Fibroblast of lung (primary cell): ENCODE measurements at regions not wholly inside any gene's neighbourhood (a gene's known extent, or its start where the extent isn't known, plus 50 kb on each side); places are given as distances from the start of the nearest gene placed in this dataset.

Experiments
- EZH2 ChIP-seq: IDR thresholded peaks from 2 replicates; pipeline ENCODE4 v1.5.1; 2012; ENCODE audit warnings: low read length, control low read depth, mild to moderate bottlenecking; ENCODE audit errors: missing control alignments
- TF ChIP-seq, protein P1 (sequence below), 2 donors: IDR thresholded peaks in 1 of 2; conservative IDR thresholded peaks in 1 of 2; 1 replicate in 1 of 2; 2 replicates in 1 of 2; pipeline ENCODE4 v1.5.1; 2011 to 2012; ENCODE audit warnings: low read length in 2 of 2, control low read depth in 1 of 2, inconsistent platforms in 1 of 2, low read depth in 1 of 2, mild to moderate bottlenecking in 1 of 2

DNA sequence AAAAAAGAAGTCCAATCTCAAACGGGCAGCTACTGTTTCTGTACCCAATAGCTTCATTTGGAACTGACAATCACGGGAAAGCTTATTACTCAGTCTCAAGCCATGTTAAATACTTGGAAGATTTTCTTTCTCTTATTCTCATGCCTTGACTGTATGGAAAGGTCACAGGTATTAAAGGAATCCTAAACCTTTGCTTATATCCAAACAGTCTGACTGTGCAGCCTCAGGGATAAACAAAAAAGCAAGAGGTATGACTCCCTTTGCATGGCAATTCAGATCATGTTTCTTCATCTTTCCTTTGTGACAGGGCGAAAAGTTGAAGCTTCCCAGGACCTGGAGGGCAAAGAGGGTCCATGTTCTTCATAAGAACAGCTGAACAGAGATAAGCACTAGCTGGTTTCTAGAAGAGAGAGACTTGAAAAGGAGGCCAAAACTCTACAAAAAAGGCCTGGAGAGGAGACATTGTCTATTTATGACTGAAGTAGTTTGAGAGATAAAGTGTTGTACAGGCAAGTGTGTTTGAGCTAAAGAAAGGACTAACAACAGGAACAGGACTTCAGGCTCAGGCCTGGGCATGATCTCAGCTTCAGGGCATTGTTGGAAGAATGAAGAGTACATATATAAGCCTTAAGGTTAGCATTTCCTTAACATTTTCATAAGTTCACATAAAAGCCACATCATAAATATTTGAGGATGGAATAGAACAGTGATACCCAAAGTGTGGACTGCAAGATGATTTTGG lies 231.0 kb upstream of the THRB start:
- TF ChIP-seq, protein P1, sequence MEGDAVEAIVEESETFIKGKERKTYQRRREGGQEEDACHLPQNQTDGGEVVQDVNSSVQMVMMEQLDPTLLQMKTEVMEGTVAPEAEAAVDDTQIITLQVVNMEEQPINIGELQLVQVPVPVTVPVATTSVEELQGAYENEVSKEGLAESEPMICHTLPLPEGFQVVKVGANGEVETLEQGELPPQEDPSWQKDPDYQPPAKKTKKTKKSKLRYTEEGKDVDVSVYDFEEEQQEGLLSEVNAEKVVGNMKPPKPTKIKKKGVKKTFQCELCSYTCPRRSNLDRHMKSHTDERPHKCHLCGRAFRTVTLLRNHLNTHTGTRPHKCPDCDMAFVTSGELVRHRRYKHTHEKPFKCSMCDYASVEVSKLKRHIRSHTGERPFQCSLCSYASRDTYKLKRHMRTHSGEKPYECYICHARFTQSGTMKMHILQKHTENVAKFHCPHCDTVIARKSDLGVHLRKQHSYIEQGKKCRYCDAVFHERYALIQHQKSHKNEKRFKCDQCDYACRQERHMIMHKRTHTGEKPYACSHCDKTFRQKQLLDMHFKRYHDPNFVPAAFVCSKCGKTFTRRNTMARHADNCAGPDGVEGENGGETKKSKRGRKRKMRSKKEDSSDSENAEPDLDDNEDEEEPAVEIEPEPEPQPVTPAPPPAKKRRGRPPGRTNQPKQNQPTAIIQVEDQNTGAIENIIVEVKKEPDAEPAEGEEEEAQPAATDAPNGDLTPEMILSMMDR (conservative IDR thresholded peaks at IDR 0.05 in 1 of 2, IDR thresholded peaks at IDR 0.05 in 1 of 2; ENCODE audit: low read depth in 1 of 2, low read length in 2 of 2), result no peak
- no peak for TF ChIP-seq EZH2
